ENCODE measurements at regions not wholly inside any gene's neighbourhood (a gene's known extent, or its start where the extent isn't known, plus 50 kb on each side); places are given as distances from the start of the nearest gene placed in this dataset.

DNA sequence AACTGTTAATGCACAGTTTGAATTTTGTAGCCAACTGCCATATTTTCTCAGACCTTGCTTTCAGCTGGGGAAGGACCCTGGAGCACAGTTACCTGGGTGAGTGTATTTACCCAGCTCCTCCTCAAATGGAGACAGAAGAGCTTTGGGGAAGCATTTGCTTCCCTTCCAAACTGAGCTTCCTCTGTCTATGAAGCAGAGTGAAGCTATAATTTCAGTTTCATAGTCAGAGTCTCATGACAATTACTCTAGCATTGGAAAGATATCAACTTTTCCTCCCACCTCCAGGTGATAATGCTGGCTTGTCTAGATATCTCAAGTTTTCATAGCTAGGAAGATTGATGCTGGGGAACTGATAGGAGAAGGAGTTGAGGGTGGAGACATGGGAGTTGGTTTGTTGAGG, 406.4 kb upstream of the CLINT1 start:
- DNase-seq (ENCODE audit: low read depth, low spot score) = no peak
- H3K4me3 ChIP-seq (ENCODE audit: low read depth, low read length) = no peak overlapping the region
- ChIA-PET CTCF (interaction anchor here (1.3 kb wide), 1 partner anchor 10 kb away, joined by 3 read pairs; no protein-coding TSS in a partner anchor), POLR2A (no interaction called here)
- TF ChIP-seq, protein P1, sequence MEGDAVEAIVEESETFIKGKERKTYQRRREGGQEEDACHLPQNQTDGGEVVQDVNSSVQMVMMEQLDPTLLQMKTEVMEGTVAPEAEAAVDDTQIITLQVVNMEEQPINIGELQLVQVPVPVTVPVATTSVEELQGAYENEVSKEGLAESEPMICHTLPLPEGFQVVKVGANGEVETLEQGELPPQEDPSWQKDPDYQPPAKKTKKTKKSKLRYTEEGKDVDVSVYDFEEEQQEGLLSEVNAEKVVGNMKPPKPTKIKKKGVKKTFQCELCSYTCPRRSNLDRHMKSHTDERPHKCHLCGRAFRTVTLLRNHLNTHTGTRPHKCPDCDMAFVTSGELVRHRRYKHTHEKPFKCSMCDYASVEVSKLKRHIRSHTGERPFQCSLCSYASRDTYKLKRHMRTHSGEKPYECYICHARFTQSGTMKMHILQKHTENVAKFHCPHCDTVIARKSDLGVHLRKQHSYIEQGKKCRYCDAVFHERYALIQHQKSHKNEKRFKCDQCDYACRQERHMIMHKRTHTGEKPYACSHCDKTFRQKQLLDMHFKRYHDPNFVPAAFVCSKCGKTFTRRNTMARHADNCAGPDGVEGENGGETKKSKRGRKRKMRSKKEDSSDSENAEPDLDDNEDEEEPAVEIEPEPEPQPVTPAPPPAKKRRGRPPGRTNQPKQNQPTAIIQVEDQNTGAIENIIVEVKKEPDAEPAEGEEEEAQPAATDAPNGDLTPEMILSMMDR (IDR thresholded peaks at IDR 0.05; ENCODE audit: insufficient read depth, low read length, missing control alignments) = no peak

DNA sequence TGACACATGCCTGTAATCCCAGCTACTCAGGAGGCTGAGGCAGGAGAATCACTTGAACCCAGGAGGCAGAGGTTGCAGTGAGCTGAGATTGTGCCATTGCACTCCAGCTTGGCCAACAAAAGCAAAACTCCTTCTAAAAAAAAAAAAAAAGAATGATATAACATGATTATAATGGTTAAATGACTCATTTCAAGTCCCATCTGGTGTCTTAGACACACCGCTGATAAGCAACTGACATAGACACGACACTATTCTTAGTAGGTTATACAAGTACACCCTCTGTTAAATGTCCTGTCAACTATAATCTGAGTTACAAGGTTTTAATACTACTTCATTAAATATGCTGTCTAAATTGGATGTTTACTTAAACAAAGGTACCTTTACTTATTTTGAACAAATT, 405.3 kb upstream of the CLINT1 start:
- no peak overlapping the region for H3K4me3 ChIP-seq (ENCODE audit: low read depth, low read length)
- DNase-seq (ENCODE audit: low read depth, low spot score) = no peak
- ChIA-PET POLR2A (no interaction called here), CTCF (no interaction called here)
- TF ChIP-seq, protein P1 (IDR thresholded peaks at IDR 0.05; ENCODE audit: insufficient read depth, low read length, missing control alignments) = no peak

GRCh38 chr5:158261674-158262367, 402.9 kb upstream of the CLINT1 start:
- DNase-seq (ENCODE audit: low read depth, low spot score) = no peak
- TF ChIP-seq, protein P1 (IDR thresholded peaks at IDR 0.05; ENCODE audit: insufficient read depth, low read length, missing control alignments) = no peak
- CTCF ChIA-PET = no interaction called here
- no peak overlapping the region for H3K4me3 ChIP-seq (ENCODE audit: low read depth, low read length)
- POLR2A ChIA-PET = no interaction called here

- H3K4me3 ChIP-seq (ENCODE audit: low read depth, low read length) = no peak overlapping the region
- no peak for DNase-seq (ENCODE audit: low read depth, low spot score)
- ChIA-PET CTCF (interaction anchor here (1.0 kb wide), 1 partner anchor 10 kb away, joined by 3 read pairs; no protein-coding TSS in a partner anchor), POLR2A (no interaction called here)
- TF ChIP-seq, protein P1 (IDR thresholded peaks at IDR 0.05; ENCODE audit: insufficient read depth, low read length, missing control alignments) = no peak
These were observed 397.2 kb upstream of the CLINT1 start for GRCh38 chr5:158256096-158256495.

DNA sequence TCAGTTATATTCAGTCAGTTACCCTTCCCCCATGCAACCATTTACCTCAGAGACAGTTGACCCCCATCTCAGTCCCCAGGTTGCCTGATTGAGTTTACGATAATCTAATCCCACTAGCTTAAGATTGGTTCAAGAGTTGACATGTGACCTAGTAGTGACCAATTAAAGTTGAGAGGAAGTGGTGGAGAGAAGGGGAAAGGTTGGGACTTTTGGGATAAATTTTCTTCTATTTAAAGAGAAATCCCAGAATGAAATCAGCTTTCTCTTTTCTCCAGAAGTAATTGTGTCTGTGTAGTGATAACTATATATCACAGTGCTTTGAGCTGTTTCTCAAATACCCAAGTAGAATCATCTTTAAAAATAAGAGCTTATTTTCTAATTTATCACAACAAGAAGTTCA, 396.7 kb upstream of the CLINT1 start:
- TF ChIP-seq, protein P1 (IDR thresholded peaks at IDR 0.05; ENCODE audit: insufficient read depth, low read length, missing control alignments) = no peak
- no peak overlapping the region for H3K4me3 ChIP-seq (ENCODE audit: low read depth, low read length)
- POLR2A ChIA-PET = no interaction called here
- CTCF ChIA-PET = interaction anchor here (1.0 to 1.3 kb wide), 2 partner anchors 10 to 180 kb away, joined by 3 read pairs; no protein-coding TSS in a partner anchor
- no peak for DNase-seq (ENCODE audit: low read depth, low spot score)

- DNase-seq (ENCODE audit: low read depth, low spot score) = no peak
- CTCF ChIA-PET = no interaction called here
- POLR2A ChIA-PET = no interaction called here
- TF ChIP-seq, protein P1 (IDR thresholded peaks at IDR 0.05; ENCODE audit: insufficient read depth, low read length, missing control alignments) = no peak
- H3K4me3 ChIP-seq (ENCODE audit: low read depth, low read length) = no peak overlapping the region
These were observed 387.7 kb upstream of the CLINT1 start for GRCh38 chr5:158246661-158247060.
